ENCODE measurements at regions not wholly inside any gene's neighbourhood (a gene's known extent, or its start where the extent isn't known, plus 50 kb on each side); places are given as distances from the start of the nearest gene placed in this dataset.

GRCh38 chr17:77786740-77787505 lies 171.6 kb upstream of the TNRC6C start:
- intact Hi-C loops (cut with DNase I; ENCODE audit: low total_unique reads) (no loop called here), in situ Hi-C loops (cut with MboI; ENCODE audit: low pct_ligation_motif_present in 1 of 4, low pct_unique_long_range_greater_than_20kb in 1 of 4, low sequenced_read_pairs in 3 of 4) (no loop called here)
- DNase-seq: no peak
- Histone ChIP-seq H3K36me3 (no peaks in the 10 kb centered on the region), H3K27me3 (peaks cover 5% of the 10 kb centered on the region), H3K9me3 (no peaks in the 10 kb centered on the region), H3K4me1 (no peaks in the 10 kb centered on the region), H3K4me3 (no peak overlapping the region), H3K27ac (no peak overlapping the region)
- WGBS, 2 donors (ENCODE audit: low coverage in 1 of 2): 79 to 100% methylated on average over 1 to 20 of the region's 20 CpGs
- TF ChIP-seq POLR2AphosphoS5 (IDR thresholded peaks at IDR 0.05) (no peak), EP300 (IDR thresholded peaks at IDR 0.05; ENCODE audit: low read depth) (no peak), POLR2A (IDR thresholded peaks at IDR 0.05) (no peak), CTCF (IDR thresholded peaks at IDR 0.05) (no peak)

DNA sequence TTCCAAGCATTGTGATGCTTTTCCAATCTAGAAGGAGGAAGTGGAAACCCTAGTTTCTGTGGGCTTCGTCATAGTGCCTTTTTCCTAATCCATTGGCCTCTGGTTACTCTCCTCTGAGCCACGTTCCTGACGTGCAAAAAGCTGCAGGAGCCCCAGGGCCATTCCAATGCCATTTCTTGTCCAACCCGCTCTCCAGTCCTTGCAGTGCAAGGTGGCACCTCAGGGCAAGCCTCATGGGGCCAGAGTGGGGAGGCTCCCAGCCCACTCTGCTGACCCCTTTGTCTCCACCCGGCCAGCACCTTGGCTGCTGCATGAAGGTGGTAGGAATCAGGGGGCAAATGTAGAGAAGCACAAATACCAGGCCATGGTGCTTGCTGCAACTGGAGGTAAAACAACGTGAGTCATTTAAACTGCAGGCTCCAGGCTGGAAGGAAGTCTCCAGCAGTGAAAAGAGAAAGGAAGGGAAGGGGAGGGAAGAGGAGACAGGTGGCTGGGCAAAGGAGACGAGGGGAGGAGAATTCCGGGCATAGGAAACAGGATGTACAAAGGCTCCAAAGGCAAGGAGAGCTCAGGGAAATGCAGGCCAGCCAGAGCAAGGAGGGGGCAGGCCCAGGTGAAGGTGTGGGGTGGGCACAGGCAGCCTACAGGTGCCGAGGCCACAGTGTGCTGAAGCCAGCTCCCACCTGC lies 168.2 kb upstream of the TNRC6C start:
- Histone ChIP-seq H3K9me3 (no peaks in the 10 kb centered on the region), H3K4me3 (no peak overlapping the region), H3K36me3 (no peaks in the 10 kb centered on the region), H3K4me1 (no peaks in the 10 kb centered on the region), H3K27me3 (no peaks in the 10 kb centered on the region), H3K27ac (no peak overlapping the region)
- no peak for DNase-seq
- intact Hi-C loops (cut with DNase I; ENCODE audit: low total_unique reads) (no loop called here), in situ Hi-C loops (cut with MboI; ENCODE audit: low pct_ligation_motif_present in 1 of 4, low pct_unique_long_range_greater_than_20kb in 1 of 4, low sequenced_read_pairs in 3 of 4) (no loop called here)
- no peak for TF ChIP-seq EP300 (IDR thresholded peaks at IDR 0.05; ENCODE audit: low read depth)
- no peak for TF ChIP-seq CTCF (IDR thresholded peaks at IDR 0.05)
- TF ChIP-seq POLR2A (IDR thresholded peaks at IDR 0.05): no peak
- TF ChIP-seq POLR2AphosphoS5 (IDR thresholded peaks at IDR 0.05): no peak
- WGBS, 2 donors (ENCODE audit: low coverage in 1 of 2): 73 to 85% methylated on average over 3 to 9 of the region's 9 CpGs

- H3K9me3 ChIP-seq: no peaks in the 10 kb centered on the region
- no peak for DNase-seq
- TF ChIP-seq POLR2AphosphoS5 (IDR thresholded peaks at IDR 0.05) (no peak), POLR2A (IDR thresholded peaks at IDR 0.05) (no peak), EP300 (IDR thresholded peaks at IDR 0.05; ENCODE audit: low read depth) (no peak), CTCF (IDR thresholded peaks at IDR 0.05) (no peak)
- in situ Hi-C loops (cut with MboI; ENCODE audit: low pct_ligation_motif_present in 1 of 4, low pct_unique_long_range_greater_than_20kb in 1 of 4, low sequenced_read_pairs in 3 of 4): no loop called here
- no peak overlapping the region for H3K4me3 ChIP-seq
- H3K36me3 ChIP-seq: no peaks in the 10 kb centered on the region
- peaks cover 0 to 5% (median 0%) of the 10 kb centered on the region in 4 donors for H3K4me1 ChIP-seq
- no peaks in the 10 kb centered on the region for H3K27me3 ChIP-seq
- H3K27ac ChIP-seq: no peak overlapping the region
- 86 to 88% methylated on average over 4 to 10 of the region's 10 CpGs for whole genome bisulfite sequencing, 2 donors (ENCODE audit: low coverage in 1 of 2)
- intact Hi-C loops (cut with DNase I; ENCODE audit: low total_unique reads): no loop called here
Observed at GRCh38 chr17:77792626-77793025, 165.9 kb upstream of the TNRC6C start.

- no peak for TF ChIP-seq EP300 (IDR thresholded peaks at IDR 0.05; ENCODE audit: low read depth)
- Histone ChIP-seq H3K4me1 (peaks cover 0 to 5% (median 0%) of the 10 kb centered on the region in 4 donors), H3K36me3 (no peaks in the 10 kb centered on the region), H3K27ac (no peak overlapping the region), H3K4me3 (no peak overlapping the region), H3K9me3 (no peaks in the 10 kb centered on the region), H3K27me3 (no peaks in the 10 kb centered on the region)
- 79 to 83% methylated on average over 6 to 40 of the region's 40 CpGs for WGBS, 2 donors (ENCODE audit: low coverage in 1 of 2)
- intact Hi-C loops (cut with DNase I; ENCODE audit: low total_unique reads): no loop called here
- DNase-seq: no peak
- in situ Hi-C loops (cut with MboI; ENCODE audit: low pct_ligation_motif_present in 1 of 4, low pct_unique_long_range_greater_than_20kb in 1 of 4, low sequenced_read_pairs in 3 of 4): no loop called here
Observed at GRCh38 chr17:77793146-77793970, 165.1 kb upstream of the TNRC6C start.

All from transverse colon (tissue), 4 donors.